Transverse colon (tissue), 3 donors: ENCODE measurements at regions not wholly inside any gene's neighbourhood (a gene's known extent, or its start where the extent isn't known, plus 50 kb on each side); places are given as distances from the start of the nearest gene placed in this dataset.

Experiments
- CTCF ChIP-seq, 5 experiments: fragments of 200-600 bp in 3 of 5; fragments of 450-650 bp in 2 of 5; sonication (generic) in 3 of 5; IDR thresholded peaks; 1 replicate in 2 of 5; 2 replicates in 3 of 5; pipeline ENCODE4 v1.5.1; 2016 to 2017; ENCODE audit warnings: antibody characterized with exemption in 5 of 5, inconsistent platforms in 3 of 5, mild to moderate bottlenecking in 2 of 5, moderate library complexity in 1 of 5
- POLR2A ChIP-seq: fragments of 450-650 bp; IDR thresholded peaks from one replicate; pipeline ENCODE4 v1.6.1; 2016; ENCODE audit warnings: antibody characterized with exemption, mild to moderate bottlenecking, moderate library complexity

- no peak for TF ChIP-seq CTCF (IDR thresholded peaks at IDR 0.05)
- no peak for TF ChIP-seq POLR2A
Measured at GRCh38 chr4:25984796-25985195, 70.8 kb downstream of the SMIM20 start.
